ENCODE measurements at regions not wholly inside any gene's neighbourhood (a gene's known extent, or its start where the extent isn't known, plus 50 kb on each side); places are given as distances from the start of the nearest gene placed in this dataset.

DNA sequence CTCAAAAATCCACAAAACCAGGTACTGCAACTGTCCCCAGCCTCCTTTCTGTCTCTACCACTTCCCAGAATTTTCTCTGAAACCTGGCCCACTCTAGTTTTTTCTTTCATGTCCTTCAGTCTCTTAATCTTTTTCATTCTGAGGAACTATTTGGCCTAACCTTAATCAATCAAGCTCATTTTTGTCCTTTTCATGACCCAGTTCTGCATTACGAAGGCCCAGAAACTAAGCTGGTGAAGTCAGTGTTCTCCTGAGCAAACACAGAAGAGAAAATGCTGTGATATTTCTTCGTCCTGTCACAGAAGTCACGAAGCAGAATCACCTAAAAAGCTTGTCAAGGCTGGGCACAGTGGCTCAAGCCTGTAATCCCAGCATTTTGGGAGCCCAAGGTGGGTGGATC, 131.7 kb upstream of the EDNRA start:
- DNase-seq (ENCODE audit: low spot score) = no peak
- WGBS, 2 donors (ENCODE audit: extremely low coverage in 2 of 2, insufficient read length in 2 of 2, insufficient replicate concordance in 1 of 2) = no CpG with 5 or more reads among the region's 3 CpGs
- Histone ChIP-seq H3K14ac (ENCODE audit: low read length) (no peak overlapping the region), H2BK12ac (ENCODE audit: low read length) (no peak overlapping the region), H3K27me3 (ENCODE audit: control insufficient read depth in 3 of 3, insufficient read depth in 3 of 3, low read depth in 1 of 3, low read length in 3 of 3) (no peaks in the 10 kb centered on the region), H3K4me3 (ENCODE audit: low read length in 2 of 2) (no peak overlapping the region), H3K27ac (replicated peaks; ENCODE audit: low read length) (no peak overlapping the region), H3K9me3 (replicated peaks in 1 of 2; ENCODE audit: control insufficient read depth in 2 of 2, insufficient read depth in 1 of 2, low read depth in 1 of 2, low read length in 2 of 2) (no peaks in the 10 kb centered on the region), H3K9ac (ENCODE audit: low read depth, low read length, poor library complexity) (no peak overlapping the region), H3K4me1 (ENCODE audit: control insufficient read depth in 2 of 2, insufficient read depth in 1 of 2, low read depth in 1 of 2, low read length in 2 of 2) (no peaks in the 10 kb centered on the region), H3K23ac (ENCODE audit: low read depth, low read length, poor library complexity) (no peak overlapping the region), H2AFZ (ENCODE audit: low read length) (no peak overlapping the region), H3K36me3 (replicated peaks in 1 of 2; ENCODE audit: control insufficient read depth in 2 of 2, insufficient read depth in 2 of 2, low read length in 2 of 2) (no peaks in the 10 kb centered on the region), H3K4me2 (ENCODE audit: insufficient read depth, low read length, poor library complexity, severe bottlenecking) (no peak overlapping the region), H3K79me1 (ENCODE audit: low read depth, low read length) (no peaks in the 10 kb centered on the region), H2BK120ac (ENCODE audit: low read depth, low read length) (no peak overlapping the region), H4K8ac (ENCODE audit: low read depth, low read length) (no peak overlapping the region), H2AK5ac (ENCODE audit: low read depth, low read length) (no peak overlapping the region), H2BK15ac (ENCODE audit: low read length) (no peak overlapping the region), H2BK5ac (ENCODE audit: low read length) (no peak overlapping the region), H4K91ac (ENCODE audit: low read depth, low read length, poor library complexity) (no peak overlapping the region), H3K18ac (ENCODE audit: low read length) (no peak overlapping the region), H3K4ac (ENCODE audit: low read length) (no peak overlapping the region)

DNA sequence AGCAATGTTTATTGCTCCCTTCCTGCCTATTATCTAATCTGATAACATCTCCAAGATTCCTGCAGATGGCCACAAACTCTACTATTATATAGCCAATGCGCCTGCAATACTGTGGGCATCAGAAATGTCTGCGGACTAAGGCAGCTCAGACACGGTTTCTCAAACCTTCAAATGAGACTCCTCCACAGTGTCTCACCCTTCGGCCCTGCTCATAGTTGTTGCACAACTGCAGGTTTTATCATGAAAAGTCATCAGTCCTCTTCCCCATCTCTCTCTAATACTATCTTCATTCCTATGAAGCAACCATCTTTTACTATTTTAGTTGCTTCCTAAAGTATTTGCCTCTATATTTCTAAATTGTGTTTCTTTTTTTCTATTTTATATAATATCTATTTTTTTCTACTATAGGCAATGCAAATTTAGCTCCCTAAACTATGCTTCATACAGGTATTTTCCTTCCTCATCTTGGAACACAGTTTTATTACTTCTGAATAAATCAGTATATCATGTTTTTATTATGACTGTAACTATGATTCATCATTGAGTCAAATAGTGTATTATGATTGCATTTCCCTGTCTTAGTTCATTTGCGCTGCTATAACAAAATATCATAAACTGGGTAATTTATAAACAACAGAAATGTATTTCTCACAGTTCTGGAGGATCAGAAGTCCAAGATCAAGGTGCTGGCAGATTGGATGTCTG, 129.7 kb upstream of the EDNRA start:
- no CpG with 5 or more reads among the region's 5 CpGs for WGBS, 2 donors (ENCODE audit: extremely low coverage in 2 of 2, insufficient read length in 2 of 2, insufficient replicate concordance in 1 of 2)
- Histone ChIP-seq H3K79me1 (ENCODE audit: low read depth, low read length) (no peaks in the 10 kb centered on the region), H2BK120ac (ENCODE audit: low read depth, low read length) (no peak overlapping the region), H3K4me2 (ENCODE audit: insufficient read depth, low read length, poor library complexity, severe bottlenecking) (no peak overlapping the region), H3K4ac (ENCODE audit: low read length) (no peak overlapping the region), H3K27me3 (ENCODE audit: control insufficient read depth in 3 of 3, insufficient read depth in 3 of 3, low read depth in 1 of 3, low read length in 3 of 3) (no peaks in the 10 kb centered on the region), H3K14ac (ENCODE audit: low read length) (no peak overlapping the region), H4K8ac (ENCODE audit: low read depth, low read length) (no peak overlapping the region), H3K18ac (ENCODE audit: low read length) (no peak overlapping the region), H2AK5ac (ENCODE audit: low read depth, low read length) (no peak overlapping the region), H3K4me1 (ENCODE audit: control insufficient read depth in 2 of 2, insufficient read depth in 1 of 2, low read depth in 1 of 2, low read length in 2 of 2) (no peaks in the 10 kb centered on the region), H2BK12ac (ENCODE audit: low read length) (no peak overlapping the region), H2BK15ac (ENCODE audit: low read length) (no peak overlapping the region), H3K36me3 (replicated peaks in 1 of 2; ENCODE audit: control insufficient read depth in 2 of 2, insufficient read depth in 2 of 2, low read length in 2 of 2) (no peaks in the 10 kb centered on the region), H3K9me3 (replicated peaks in 1 of 2; ENCODE audit: control insufficient read depth in 2 of 2, insufficient read depth in 1 of 2, low read depth in 1 of 2, low read length in 2 of 2) (no peaks in the 10 kb centered on the region), H3K27ac (replicated peaks; ENCODE audit: low read length) (no peak overlapping the region), H2BK5ac (ENCODE audit: low read length) (no peak overlapping the region), H3K9ac (ENCODE audit: low read depth, low read length, poor library complexity) (no peak overlapping the region), H3K4me3 (ENCODE audit: low read length in 2 of 2) (no peak overlapping the region), H2AFZ (ENCODE audit: low read length) (no peak overlapping the region), H4K91ac (ENCODE audit: low read depth, low read length, poor library complexity) (no peak overlapping the region), H3K23ac (ENCODE audit: low read depth, low read length, poor library complexity) (no peak overlapping the region)
- DNase-seq (ENCODE audit: low spot score) = no peak

DNA sequence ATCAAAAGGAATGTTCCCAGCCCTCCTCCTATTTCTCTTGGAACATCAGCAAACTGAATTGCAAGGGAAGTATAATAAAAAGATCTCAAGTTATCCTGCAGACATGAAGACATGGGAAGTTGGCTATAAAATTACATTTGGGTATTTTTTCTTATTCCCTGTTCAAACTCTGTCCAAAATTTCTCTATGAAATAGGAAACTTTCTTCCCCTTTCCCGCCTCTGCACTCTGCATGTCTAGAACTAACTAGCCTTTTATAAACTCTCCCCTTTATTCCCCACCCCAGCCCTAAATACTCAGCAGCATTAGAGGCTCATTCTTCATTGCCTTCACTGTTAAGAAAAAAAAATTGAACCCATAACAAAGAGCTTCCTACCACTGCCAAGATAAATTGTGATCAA, 126.7 kb upstream of the EDNRA start:
- Histone ChIP-seq H3K4me2 (ENCODE audit: insufficient read depth, low read length, poor library complexity, severe bottlenecking) (no peak overlapping the region), H2BK15ac (ENCODE audit: low read length) (no peak overlapping the region)
- WGBS, 2 donors (ENCODE audit: extremely low coverage in 2 of 2, insufficient read length in 2 of 2, insufficient replicate concordance in 1 of 2) = no CpG with 5 or more reads among the region's 1 CpG

DNA sequence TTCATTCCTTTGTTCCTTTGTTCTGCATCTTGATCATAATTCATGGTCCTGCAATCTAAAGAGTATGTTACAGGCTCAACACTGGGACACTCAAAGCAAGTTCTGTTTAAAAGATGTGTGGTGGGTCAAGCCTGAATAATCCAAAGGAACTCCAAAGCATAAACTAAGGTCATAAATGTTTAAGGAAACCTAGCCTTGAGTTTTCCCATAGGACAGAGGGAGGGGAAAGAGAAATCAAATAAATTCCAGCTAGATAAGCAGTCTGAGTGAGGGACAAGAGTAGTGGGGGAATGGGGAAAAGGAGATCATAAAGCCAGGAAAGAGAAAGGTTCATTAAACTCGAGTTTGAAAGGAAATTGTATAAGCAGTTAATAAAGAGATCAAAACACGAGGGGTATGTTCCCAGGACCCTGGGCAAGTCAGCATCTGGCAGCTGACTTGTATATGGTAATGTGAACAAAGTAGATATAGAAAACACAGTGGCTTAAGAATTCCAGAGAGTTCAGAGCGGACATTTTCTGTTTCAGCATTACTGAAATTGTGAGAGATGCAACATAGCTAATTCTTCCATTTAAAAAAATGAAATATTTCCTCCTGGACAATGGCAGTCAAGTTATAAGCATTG, 125.8 kb upstream of the EDNRA start:
- Histone ChIP-seq H4K8ac (ENCODE audit: low read depth, low read length) (no peak overlapping the region), H2AFZ (ENCODE audit: low read length) (no peak overlapping the region), H3K23ac (ENCODE audit: low read depth, low read length, poor library complexity) (no peak overlapping the region), H2BK12ac (ENCODE audit: low read length) (no peak overlapping the region), H3K36me3 (replicated peaks in 1 of 2; ENCODE audit: control insufficient read depth in 2 of 2, insufficient read depth in 2 of 2, low read length in 2 of 2) (no peaks in the 10 kb centered on the region), H3K4me3 (ENCODE audit: low read length in 2 of 2) (no peak overlapping the region), H3K9ac (ENCODE audit: low read depth, low read length, poor library complexity) (no peak overlapping the region), H2BK15ac (ENCODE audit: low read length) (no peak overlapping the region), H3K9me3 (replicated peaks in 1 of 2; ENCODE audit: control insufficient read depth in 2 of 2, insufficient read depth in 1 of 2, low read depth in 1 of 2, low read length in 2 of 2) (no peaks in the 10 kb centered on the region), H3K4me1 (ENCODE audit: control insufficient read depth in 2 of 2, insufficient read depth in 1 of 2, low read depth in 1 of 2, low read length in 2 of 2) (no peaks in the 10 kb centered on the region), H3K18ac (ENCODE audit: low read length) (no peak overlapping the region), H3K79me1 (ENCODE audit: low read depth, low read length) (no peaks in the 10 kb centered on the region), H3K27ac (replicated peaks; ENCODE audit: low read length) (no peak overlapping the region), H3K4me2 (ENCODE audit: insufficient read depth, low read length, poor library complexity, severe bottlenecking) (no peak overlapping the region), H2AK5ac (ENCODE audit: low read depth, low read length) (no peak overlapping the region), H2BK5ac (ENCODE audit: low read length) (no peak overlapping the region), H4K91ac (ENCODE audit: low read depth, low read length, poor library complexity) (no peak overlapping the region), H3K4ac (ENCODE audit: low read length) (no peak overlapping the region), H2BK120ac (ENCODE audit: low read depth, low read length) (no peak overlapping the region), H3K27me3 (ENCODE audit: control insufficient read depth in 3 of 3, insufficient read depth in 3 of 3, low read depth in 1 of 3, low read length in 3 of 3) (no peaks in the 10 kb centered on the region), H3K14ac (ENCODE audit: low read length) (no peak overlapping the region)
- WGBS, 2 donors (ENCODE audit: extremely low coverage in 2 of 2, insufficient read length in 2 of 2, insufficient replicate concordance in 1 of 2) = no CpG with 5 or more reads among the region's 3 CpGs
- DNase-seq (ENCODE audit: low spot score) = no peak

More for the DNA sequence above, 126.7 kb upstream of the EDNRA start:
- no peak overlapping the region for H4K8ac ChIP-seq (ENCODE audit: low read depth, low read length)
- no peak overlapping the region for H3K9ac ChIP-seq (ENCODE audit: low read depth, low read length, poor library complexity)
- no peak overlapping the region for H2BK120ac ChIP-seq (ENCODE audit: low read depth, low read length)
- H3K4ac ChIP-seq (ENCODE audit: low read length) = no peak overlapping the region
- no peak overlapping the region for H4K91ac ChIP-seq (ENCODE audit: low read depth, low read length, poor library complexity)
- H3K4me1 ChIP-seq (ENCODE audit: control insufficient read depth in 2 of 2, insufficient read depth in 1 of 2, low read depth in 1 of 2, low read length in 2 of 2) = no peaks in the 10 kb centered on the region
- no peak overlapping the region for H3K27ac ChIP-seq (replicated peaks; ENCODE audit: low read length)
- no peak overlapping the region for H3K23ac ChIP-seq (ENCODE audit: low read depth, low read length, poor library complexity)
- no peak overlapping the region for H3K18ac ChIP-seq (ENCODE audit: low read length)
- H2AK5ac ChIP-seq (ENCODE audit: low read depth, low read length) = no peak overlapping the region
- no peak overlapping the region for H2BK5ac ChIP-seq (ENCODE audit: low read length)
- H3K79me1 ChIP-seq (ENCODE audit: low read depth, low read length) = no peaks in the 10 kb centered on the region
- H3K14ac ChIP-seq (ENCODE audit: low read length) = no peak overlapping the region
- H2BK12ac ChIP-seq (ENCODE audit: low read length) = no peak overlapping the region
- H3K27me3 ChIP-seq (ENCODE audit: control insufficient read depth in 3 of 3, insufficient read depth in 3 of 3, low read depth in 1 of 3, low read length in 3 of 3) = no peaks in the 10 kb centered on the region
- H3K9me3 ChIP-seq (replicated peaks in 1 of 2; ENCODE audit: control insufficient read depth in 2 of 2, insufficient read depth in 1 of 2, low read depth in 1 of 2, low read length in 2 of 2) = no peaks in the 10 kb centered on the region
- no peak for DNase-seq (ENCODE audit: low spot score)
- no peak overlapping the region for H2AFZ ChIP-seq (ENCODE audit: low read length)
- H3K36me3 ChIP-seq (replicated peaks in 1 of 2; ENCODE audit: control insufficient read depth in 2 of 2, insufficient read depth in 2 of 2, low read length in 2 of 2) = no peaks in the 10 kb centered on the region
- H3K4me3 ChIP-seq (ENCODE audit: low read length in 2 of 2) = no peak overlapping the region

Data from neuronal stem cell (in vitro differentiated cells).